HepG2 (cell line): ENCODE measurements at regions not wholly inside any gene's neighbourhood (a gene's known extent, or its start where the extent isn't known, plus 50 kb on each side); places are given as distances from the start of the nearest gene placed in this dataset.
A peak's percentile ranks its signal among the peaks of the same experiment; 100 is the strongest.

Source experiments
- ATAC-seq: fragments of 200-7000 bp; cut with Tn5 transposase; 3 replicates; pipeline ENCODE4 v1.9.1; 2020; ENCODE audit warnings: mild to moderate bottlenecking, moderate library complexity
- BruUV-seq: library from RNA; stranded (reverse); fragments of 400-500 nt; replicated peaks from 2 replicates; lab custom pipeline; 2021; lab: Mats Ljungman, UMichigan
- CTCF ChIA-PET: fragments of 300-600 bp; formaldehyde crosslinking; extraction: SDS; loops from one replicate; lab custom pipeline; 2021; ENCODE audit warnings: low total read pairs, inconsistent platforms, low intra/inter-chr PET ratio; lab: Yijun Ruan, JAX
- POLR2A ChIA-PET: fragments of 350-600 bp; sonication (Branson Sonifier 250); formaldehyde crosslinking; loops from one replicate; lab custom pipeline; 2020; ENCODE audit warnings: antibody characterized with exemption, inconsistent platforms; lab: Yijun Ruan, JAX
- DNase-seq: peaks from one replicate; pipeline ENCODE4 v3.0.0-alpha.2; 2015; ENCODE audit warnings: low spot score
- FAIRE-seq: peaks from 3 replicates; lab custom pipeline; 2011; peaks lifted over from hg19 to GRCh38; lab: Jason Lieb, UNC
- H2AFZ ChIP-seq: one replicate; pipeline ENCODE4 v1.6.1; 2011; ENCODE audit warnings: low read length, inconsistent platforms
- H3K27ac ChIP-seq: fragments of 300-600 bp; 3 replicates; pipeline ENCODE4 v1.8.0; 2011; ENCODE audit warnings: mixed run types, mild to moderate bottlenecking, mixed read lengths, low read length, inconsistent platforms; ENCODE audit not compliant: insufficient read depth; ENCODE audit errors: extremely low read length
- H3K27me3 ChIP-seq, 2 experiments: fragments of 200-600 bp in 1 of 2; 2 replicates in 1 of 2; 3 replicates in 1 of 2; pipeline versions ENCODE4 v1.6.0 to v1.8.0; 2011; ENCODE audit warnings: low read length in 2 of 2, mild to moderate bottlenecking in 2 of 2, moderate library complexity in 2 of 2, inconsistent platforms in 1 of 2; ENCODE audit not compliant: insufficient read depth in 2 of 2, control insufficient read depth in 1 of 2
- H3K36me3 ChIP-seq, 2 experiments: fragments of 200-600 bp in 1 of 2; replicated peaks in 1 of 2; 2 replicates in 1 of 2; 3 replicates in 1 of 2; pipeline versions ENCODE4 v1.5.1 to v1.8.0; 2011; ENCODE audit warnings: low read length in 2 of 2, inconsistent platforms in 1 of 2; ENCODE audit not compliant: insufficient read depth in 2 of 2, control insufficient read depth in 1 of 2
- H3K4me1 ChIP-seq: 2 replicates; pipeline ENCODE4 v1.5.1; 2012; ENCODE audit warnings: low read length, inconsistent platforms; ENCODE audit not compliant: insufficient read depth
- H3K4me2 ChIP-seq: 2 replicates; pipeline ENCODE4 v1.6.0; 2011; ENCODE audit warnings: low read depth, low read length, inconsistent platforms
- H3K4me3 ChIP-seq, 3 experiments: fragments of 200-600 bp in 1 of 3; sonication (generic), shearing (Covaris generic) in 1 of 3; replicated peaks in 1 of 3; 2 replicates each; pipeline ENCODE4 v1.5.1; 2011 to 2016; ENCODE audit warnings: low read length in 3 of 3, inconsistent platforms in 2 of 3, low read depth in 2 of 3, mild to moderate bottlenecking in 2 of 3, control low read depth in 1 of 3, mixed read lengths in 1 of 3; ENCODE audit not compliant: insufficient read depth in 1 of 3
- H3K79me2 ChIP-seq: one replicate; pipeline ENCODE4 v1.6.1; 2011; ENCODE audit warnings: low read length, inconsistent platforms; ENCODE audit not compliant: insufficient read depth
- H3K9ac ChIP-seq: 2 replicates; pipeline ENCODE4 v1.6.0; 2011; ENCODE audit warnings: mild to moderate bottlenecking, low read depth, low read length, inconsistent platforms; ENCODE audit not compliant: insufficient read depth
- H3K9me3 ChIP-seq: 2 replicates; pipeline ENCODE4 v1.5.1; 2012; ENCODE audit warnings: mild to moderate bottlenecking, low read length
- H4K20me1 ChIP-seq: 2 replicates; pipeline ENCODE4 v1.6.0; 2011; ENCODE audit warnings: inconsistent platforms, mild to moderate bottlenecking, low read length, moderate library complexity; ENCODE audit not compliant: insufficient read depth
- ASH2L ChIP-seq: fragments of 300-600, 200-600 bp; sonication (generic); IDR thresholded peaks from 2 replicates; pipeline ENCODE4 v1.7.0; 2017; ENCODE audit warnings: low read depth, mild to moderate bottlenecking, moderate library complexity, mixed read lengths, low read length; ENCODE audit not compliant: insufficient read length
- EP300 ChIP-seq, 3 experiments: sonication (generic) in 1 of 3; formaldehyde crosslinking in 1 of 3; IDR thresholded peaks; 2 replicates each; pipeline versions ENCODE4 v1.5.1 to v1.6.1; 2011 to 2020; ENCODE audit warnings: low read depth in 2 of 3, low read length in 2 of 3, borderline replicate concordance in 1 of 3, improper control_type of control experiment in 1 of 3, mild to moderate bottlenecking in 1 of 3, missing genetic modification reagents in 1 of 3, moderate library complexity in 1 of 3
- GATAD2A ChIP-seq: IDR thresholded peaks from 2 replicates; pipeline ENCODE4 v1.6.1; 2016
- HMG20A ChIP-seq: IDR thresholded peaks from 2 replicates; pipeline ENCODE4 v1.6.1; 2016; ENCODE audit warnings: borderline replicate concordance
- NCOR1 ChIP-seq: fragments of 200-600 bp; sonication (generic); IDR thresholded peaks from 2 replicates; pipeline ENCODE4 v1.7.0; 2017; ENCODE audit warnings: antibody characterized with exemption, low read length, borderline replicate concordance
- POLR2A ChIP-seq, 2 experiments: IDR thresholded peaks; 2 replicates each; pipeline ENCODE4 v1.6.1; 2011; ENCODE audit warnings: low read depth in 2 of 2, low read length in 2 of 2, mild to moderate bottlenecking in 1 of 2, moderate library complexity in 1 of 2; ENCODE audit not compliant: insufficient read depth in 1 of 2
- POLR2G ChIP-seq: fragments of 200-400 bp; formaldehyde crosslinking; IDR thresholded peaks from 2 replicates; pipeline ENCODE4 v1.6.1; 2018; ENCODE audit warnings: mild to moderate bottlenecking, low read depth, low read length, moderate library complexity
- SAP130 ChIP-seq: IDR thresholded peaks from 2 replicates; pipeline ENCODE4 v1.6.1; 2016; ENCODE audit warnings: low read depth
- SOX13 ChIP-seq, 3 experiments: fragments of 450-650 bp in 1 of 3; sonication (generic) in 1 of 3; formaldehyde crosslinking in 1 of 3; IDR thresholded peaks in 2 of 3; conservative IDR thresholded peaks in 1 of 3; 2 replicates each; pipeline versions ENCODE4 v1.5.0 to v1.6.1; 2016 to 2020; ENCODE audit warnings: antibody characterized with exemption in 1 of 3, mild to moderate bottlenecking in 1 of 3, missing compliant biosample characterization in 1 of 3, missing genetic modification reagents in 1 of 3, moderate library complexity in 1 of 3
- SOX5 ChIP-seq: IDR thresholded peaks from 2 replicates; pipeline ENCODE4 v1.6.1; 2016; ENCODE audit warnings: borderline replicate concordance
- SOX6 ChIP-seq, 2 experiments: fragments of 450-650 bp in 1 of 2; sonication (generic) in 1 of 2; formaldehyde crosslinking in 1 of 2; IDR thresholded peaks; 2 replicates each; pipeline versions ENCODE4 v1.4.0 to v1.6.1; 2017 to 2020; ENCODE audit warnings: antibody characterized with exemption in 1 of 2, mild to moderate bottlenecking in 1 of 2, missing genetic modification reagents in 1 of 2
- TEAD3 ChIP-seq: optimal IDR thresholded peaks from 2 replicates; pipeline ENCODE3; 2016; ENCODE audit warnings: borderline replicate concordance
- THAP11 ChIP-seq: IDR thresholded peaks from 2 replicates; pipeline ENCODE4 v1.6.1; 2016; ENCODE audit warnings: missing biosample characterization, missing genetic modification reagents
- ZGPAT ChIP-seq: IDR thresholded peaks from 2 replicates; pipeline ENCODE4 v1.6.1; 2016; ENCODE audit warnings: mild to moderate bottlenecking
- ZNF484 ChIP-seq: sonication (generic); formaldehyde crosslinking; IDR thresholded peaks from 2 replicates; pipeline ENCODE4 v1.5.1; 2020; ENCODE audit warnings: mild to moderate bottlenecking, low read depth, missing genetic modification reagents, borderline replicate concordance
- WGBS: methylation state at CpG from one replicate; pipeline ENCODE4 v1.1.6; 2017; ENCODE audit warnings: low lambda C conversion rate; 5-methylcytosine and 5-hydroxymethylcytosine counted together
- in situ Hi-C: cut with HindIII; loops from 2 replicates; pipeline ENCODE4 v1.10.0; 2017; ENCODE audit warnings: low pct_unique_long_range_greater_than_20kb; ENCODE audit not compliant: extremely low pct_ligation_motif_present
- intact Hi-C: fragments of 100-400 bp; cut with micrococcal nuclease; formaldehyde crosslinking; loops from one replicate; pipeline ENCODE4 v1.10.0; 2022; ENCODE audit not compliant: unreplicated experiment
- TF ChIP-seq, protein P1 (sequence below): sonication (generic); formaldehyde crosslinking; IDR thresholded peaks from 2 replicates; pipeline ENCODE4 v1.4.0; 2020; ENCODE audit warnings: missing genetic modification reagents, mild to moderate bottlenecking, borderline replicate concordance

GRCh38 chr12:93016752-93017350 lies 87.8 kb upstream of the EEA1 start:
- Histone ChIP-seq H3K4me1 (peaks cover 85% of the 10 kb centered on the region), H3K27ac (peak overlapping the region; percentile 75), H3K27me3 (no peaks in the 10 kb centered on the region), H3K9me3 (no peaks in the 10 kb centered on the region), H3K79me2 (peaks cover 5% of the 10 kb centered on the region), H3K4me2 (peak overlapping the region; percentile 64), H3K9ac (peak overlapping the region; percentile 47), H4K20me1 (no peaks in the 10 kb centered on the region), H3K4me3 (peak overlapping the region in 1 of 3 experiments; percentile 17; a peak in 1 of 6 replicates), H3K36me3 (no peaks in the 10 kb centered on the region; a peak in 1 of 5 replicates), H2AFZ (no peak overlapping the region)
- intact Hi-C loops (loop anchor here (1.0 to 10.0 kb wide), 5 partner anchors 9 to 110 kb away; no protein-coding TSS in a partner anchor), in situ Hi-C loops (loop anchor here (10.0 kb wide), 1 partner anchor 298 kb away; no protein-coding TSS in a partner anchor)
- DNase-seq = peak; percentile 88
- no TSS peak for BruUV-seq
- ChIA-PET POLR2A (interaction anchor here (0.7 to 7.3 kb wide), 6 partner anchors 11 to 293 kb away, joined by 4 to 132 read pairs (median 7); partner anchors contain the start of gene EEA1), CTCF (no interaction called here)
- peak; percentile 18 for ATAC-seq
- no peak for TF ChIP-seq SOX6 (IDR thresholded peaks at IDR 0.05)
- TF ChIP-seq SOX6 (CRISPR knock-in tag; IDR thresholded peaks at IDR 0.05) = peak; percentile 69; the same call in 1 of the 2 replicates
- TF ChIP-seq THAP11 = no peak
- peak; percentile 83; the same call in 1 of the 2 replicates for TF ChIP-seq SOX5 (CRISPR knock-in tag)
- TF ChIP-seq SAP130 (CRISPR knock-in tag) = peak; percentile 34; the same call in 1 of the 2 replicates
- TF ChIP-seq GATAD2A (CRISPR knock-in tag) = peak; percentile 46; the same call in 1 of the 2 replicates
- peak; percentile 59 for TF ChIP-seq POLR2G
- peak; percentile 25; the same call in 1 of the 2 replicates for TF ChIP-seq NCOR1
- TF ChIP-seq, protein P1, sequence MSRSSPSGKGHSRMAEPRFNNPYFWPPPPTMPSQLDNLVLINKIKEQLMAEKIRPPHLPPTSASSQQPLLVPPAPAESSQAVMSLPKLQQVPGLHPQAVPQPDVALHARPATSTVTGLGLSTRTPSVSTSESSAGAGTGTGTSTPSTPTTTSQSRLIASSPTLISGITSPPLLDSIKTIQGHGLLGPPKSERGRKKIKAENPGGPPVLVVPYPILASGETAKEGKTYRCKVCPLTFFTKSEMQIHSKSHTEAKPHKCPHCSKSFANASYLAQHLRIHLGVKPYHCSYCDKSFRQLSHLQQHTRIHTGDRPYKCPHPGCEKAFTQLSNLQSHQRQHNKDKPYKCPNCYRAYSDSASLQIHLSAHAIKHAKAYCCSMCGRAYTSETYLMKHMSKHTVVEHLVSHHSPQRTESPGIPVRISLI (CRISPR knock-in tag) = peak; percentile 89
- TF ChIP-seq TEAD3 (CRISPR knock-in tag) = no peak
- no peak for TF ChIP-seq ZGPAT (CRISPR knock-in tag)
- TF ChIP-seq HMG20A (CRISPR knock-in tag) = 0 out of 2 replicates have a peak, but pooled peaks have one; percentile 27
- peak; percentile 74 for TF ChIP-seq SOX13 (IDR thresholded peaks at IDR 0.05)
- TF ChIP-seq SOX13 (CRISPR knock-in tag; conservative IDR thresholded peaks at IDR 0.05 in 1 of 2, IDR thresholded peaks at IDR 0.05 in 1 of 2) = peak in 1 of 2 experiments; percentile 92; a peak in 2 of 4 replicates
- peak in 1 of 2 experiments; percentile 9; a peak in 1 of 4 replicates for TF ChIP-seq EP300 (IDR thresholded peaks at IDR 0.05; ENCODE audit: low read depth in 2 of 2, low read length in 2 of 2)
- TF ChIP-seq EP300 (CRISPR knock-in tag; IDR thresholded peaks at IDR 0.05; ENCODE audit: borderline replicate concordance) = no peak
- TF ChIP-seq ASH2L = peak; percentile 35
- no peak for TF ChIP-seq ZNF484 (CRISPR knock-in tag)
- TF ChIP-seq POLR2A (IDR thresholded peaks at IDR 0.05; ENCODE audit: insufficient read depth in 1 of 2, low read depth in 2 of 2, low read length in 2 of 2) = 0 out of 4 replicates have a peak, but pooled peaks of 1 of the 2 experiments have one; percentile 27
- WGBS = 13% methylated on average over 4 of the region's 4 CpGs
- peak; percentile 67 for FAIRE-seq
